Thyroid gland (tissue), 4 donors: ENCODE measurements at regions not wholly inside any gene's neighbourhood (a gene's known extent, or its start where the extent isn't known, plus 50 kb on each side); places are given as distances from the start of the nearest gene placed in this dataset.

Source experiments
- DNase-seq, 2 donors: peaks; one replicate each; pipeline ENCODE4 v3.0.0-alpha.2; 2019
- H3K27ac ChIP-seq, 3 donors: fragments of 200-600 bp; sonication (generic); 1 replicate in 2 of 3; 2 replicates in 1 of 3; pipeline ENCODE4 v1.5.1; 2016 to 2019; ENCODE audit warnings: mild to moderate bottlenecking in 1 of 3, moderate library complexity in 1 of 3
- H3K27me3 ChIP-seq: fragments of 200-600 bp; sonication (generic); one replicate; pipeline ENCODE4 v1.5.1; 2019
- H3K36me3 ChIP-seq, 2 donors: fragments of 200-600 bp; sonication (generic); one replicate each; pipeline ENCODE4 v1.5.1; 2016 to 2019
- H3K4me1 ChIP-seq, 2 donors: fragments of 200-600 bp; sonication (generic); one replicate each; pipeline ENCODE4 v1.5.1; 2017 to 2019
- H3K4me3 ChIP-seq, 3 donors: fragments of 200-600 bp; sonication (generic); replicated peaks in 1 of 3; 1 replicate in 2 of 3; 2 replicates in 1 of 3; pipeline ENCODE4 v1.5.1; 2016; ENCODE audit warnings: mild to moderate bottlenecking in 1 of 3
- H3K9me3 ChIP-seq: fragments of 200-600 bp; sonication (generic); one replicate; pipeline ENCODE4 v1.5.1; 2017
- CTCF ChIP-seq, 6 experiments: fragments of 200-600 bp in 3 of 6; fragments of 450-650 bp in 3 of 6; sonication (generic) in 3 of 6; IDR thresholded peaks; one replicate each; pipeline ENCODE4 v1.5.1; 2016 to 2019; ENCODE audit warnings: antibody characterized with exemption in 6 of 6, mild to moderate bottlenecking in 2 of 6, inconsistent platforms in 1 of 6, moderate library complexity in 1 of 6
- POLR2A ChIP-seq, 2 donors: fragments of 450-650 bp; IDR thresholded peaks; one replicate each; pipeline ENCODE4 v1.6.1; 2017; ENCODE audit warnings: antibody characterized with exemption in 2 of 2, mild to moderate bottlenecking in 2 of 2, moderate library complexity in 1 of 2
- WGBS, 2 donors: methylation state at CpG; one replicate each; pipeline ENCODE4 v1.1.5; 2017; 5-methylcytosine and 5-hydroxymethylcytosine counted together
- intact Hi-C: fragments of 100-400 bp; cut with DNase I; formaldehyde crosslinking; loops from one replicate; pipeline ENCODE4 v1.15.1; 2023

- H3K27me3 ChIP-seq = no peaks in the 10 kb centered on the region
- no peak overlapping the region for H3K4me3 ChIP-seq
- no peak for TF ChIP-seq CTCF (IDR thresholded peaks at IDR 0.05)
- TF ChIP-seq POLR2A (IDR thresholded peaks at IDR 0.05) = no peak
- DNase-seq = no peak
- 85 to 89% methylated on average over 7 of the region's 7 CpGs for whole genome bisulfite sequencing, 2 donors
- no peaks in the 10 kb centered on the region for H3K4me1 ChIP-seq
- H3K9me3 ChIP-seq = no peaks in the 10 kb centered on the region
- intact Hi-C loops = no loop called here
- H3K36me3 ChIP-seq = no peaks in the 10 kb centered on the region
- H3K27ac ChIP-seq = no peak overlapping the region
These were observed 135.4 kb upstream of the PFN2 start for GRCh38 chr3:150105886-150106612.

GRCh38 chr3:150105025-150105424 lies 134.3 kb upstream of the PFN2 start:
- intact Hi-C loops = no loop called here
- H3K4me3 ChIP-seq = no peak overlapping the region
- no peaks in the 10 kb centered on the region for H3K27me3 ChIP-seq
- H3K9me3 ChIP-seq = no peaks in the 10 kb centered on the region
- TF ChIP-seq CTCF (IDR thresholded peaks at IDR 0.05) (no peak), POLR2A (IDR thresholded peaks at IDR 0.05) (no peak)
- no peak overlapping the region for H3K27ac ChIP-seq
- H3K36me3 ChIP-seq = no peaks in the 10 kb centered on the region
- WGBS, 2 donors = 98 to 100% methylated on average over 1 of the region's 1 CpG
- DNase-seq = no peak
- H3K4me1 ChIP-seq = no peaks in the 10 kb centered on the region

GRCh38 chr3:150104564-150104963 lies 133.9 kb upstream of the PFN2 start:
- no peak overlapping the region for H3K27ac ChIP-seq
- TF ChIP-seq POLR2A (IDR thresholded peaks at IDR 0.05) (no peak), CTCF (IDR thresholded peaks at IDR 0.05) (no peak)
- no peaks in the 10 kb centered on the region for H3K27me3 ChIP-seq
- intact Hi-C loops = no loop called here
- H3K36me3 ChIP-seq = no peaks in the 10 kb centered on the region
- no peak overlapping the region for H3K4me3 ChIP-seq
- no peaks in the 10 kb centered on the region for H3K4me1 ChIP-seq
- H3K9me3 ChIP-seq = no peaks in the 10 kb centered on the region
- WGBS, 2 donors = 88 to 91% methylated on average over 3 of the region's 3 CpGs
- DNase-seq = no peak

- no peaks in the 10 kb centered on the region for H3K4me1 ChIP-seq
- WGBS, 2 donors = 94 to 98% methylated on average over 1 of the region's 1 CpG
- intact Hi-C loops = no loop called here
- H3K36me3 ChIP-seq = no peaks in the 10 kb centered on the region
- H3K27me3 ChIP-seq = no peaks in the 10 kb centered on the region
- H3K27ac ChIP-seq = no peak overlapping the region
- no peak for DNase-seq
- no peak overlapping the region for H3K4me3 ChIP-seq
- TF ChIP-seq POLR2A (IDR thresholded peaks at IDR 0.05) (no peak), CTCF (IDR thresholded peaks at IDR 0.05) (no peak)
- no peaks in the 10 kb centered on the region for H3K9me3 ChIP-seq
These were observed 130.3 kb upstream of the PFN2 start for GRCh38 chr3:150101016-150101415.

- intact Hi-C loops = no loop called here
- no peaks in the 10 kb centered on the region for H3K27me3 ChIP-seq
- H3K4me3 ChIP-seq = no peak overlapping the region
- TF ChIP-seq CTCF (IDR thresholded peaks at IDR 0.05) (no peak), POLR2A (IDR thresholded peaks at IDR 0.05) (no peak)
- no peaks in the 10 kb centered on the region for H3K9me3 ChIP-seq
- H3K27ac ChIP-seq = no peak overlapping the region
- WGBS, 2 donors = 94 to 99% methylated on average over 3 of the region's 3 CpGs
- no peak for DNase-seq
- no peaks in the 10 kb centered on the region for H3K36me3 ChIP-seq
- no peaks in the 10 kb centered on the region for H3K4me1 ChIP-seq
These were observed 127.9 kb upstream of the PFN2 start for GRCh38 chr3:150098621-150099020.
